Left lung (tissue), 4 donors: ENCODE measurements at regions not wholly inside any gene's neighbourhood (a gene's known extent, or its start where the extent isn't known, plus 50 kb on each side); places are given as distances from the start of the nearest gene placed in this dataset.

Source experiments
- ATAC-seq: fragments of 200-7000 bp; cut with Tn5 transposase; one replicate; pipeline ENCODE4 v1.9.1; 2020; ENCODE audit warnings: moderate library complexity
- DNase-seq, 4 donors: peaks; one replicate each; pipeline ENCODE4 v3.0.0-alpha.2; 2013 to 2020
- H3K27ac ChIP-seq, 2 donors: fragments of 200-600 bp; sonication (generic) in 1 of 2; one replicate each; pipeline versions ENCODE4 v1.5.0 to v1.8.0; 2020 to 2021
- H3K27me3 ChIP-seq, 2 donors: fragments of 200-600 bp; sonication (generic) in 1 of 2; one replicate each; pipeline versions ENCODE4 v1.5.0 to v1.8.0; 2020 to 2021
- H3K36me3 ChIP-seq, 2 donors: fragments of 200-600 bp; sonication (generic) in 1 of 2; one replicate each; pipeline versions ENCODE4 v1.5.0 to v1.8.0; 2020 to 2021
- H3K4me1 ChIP-seq, 2 donors: fragments of 200-600 bp; one replicate each; pipeline ENCODE4 v1.8.0; 2021
- H3K4me3 ChIP-seq, 2 donors: fragments of 200-600 bp; sonication (generic) in 1 of 2; one replicate each; pipeline versions ENCODE4 v1.5.0 to v1.8.0; 2020 to 2021; ENCODE audit warnings: mild to moderate bottlenecking in 1 of 2
- H3K9me3 ChIP-seq, 2 donors: fragments of 200-600 bp; sonication (generic) in 1 of 2; one replicate each; pipeline versions ENCODE4 v1.5.0 to v1.8.0; 2020 to 2021
- CTCF ChIP-seq, 2 donors: fragments of 200-600 bp; sonication (generic) in 1 of 2; IDR thresholded peaks; one replicate each; pipeline versions ENCODE4 v1.5.0 to v1.8.0; 2021; ENCODE audit warnings: antibody characterized with exemption in 2 of 2
- intact Hi-C, 2 donors: fragments of 100-400 bp; cut with DNase I; formaldehyde crosslinking; loops; one replicate each; pipeline versions ENCODE4 v1.11.2 to v1.14.2; 2022
- donor health status: DM: no; HTN: yes; CAD: no.
- donor health status: DM: no; HTN: no; CAD: no.

- Histone ChIP-seq H3K9me3 (no peaks in the 10 kb centered on the region), H3K36me3 (no peaks in the 10 kb centered on the region), H3K4me3 (no peak overlapping the region), H3K27ac (no peak overlapping the region), H3K4me1 (no peaks in the 10 kb centered on the region), H3K27me3 (no peaks in the 10 kb centered on the region)
- ATAC-seq (peak; percentile 36), DNase-seq (no peak)
- no peak for TF ChIP-seq CTCF (IDR thresholded peaks at IDR 0.05)
- intact Hi-C loops, result no loop called here
Observed at GRCh38 chr5:165616490-165617405, 2111.3 kb downstream of the MAT2B start.

GRCh38 chr5:165617491-165617890 is 2112.1 kb downstream of the MAT2B start:
- H3K9me3 ChIP-seq, result no peaks in the 10 kb centered on the region
- DNase-seq, result no peak
- no peak overlapping the region for H3K4me3 ChIP-seq
- no peak for ATAC-seq
- no peaks in the 10 kb centered on the region for H3K36me3 ChIP-seq
- H3K4me1 ChIP-seq, result no peaks in the 10 kb centered on the region
- H3K27me3 ChIP-seq, result no peaks in the 10 kb centered on the region
- TF ChIP-seq CTCF (IDR thresholded peaks at IDR 0.05), result no peak
- H3K27ac ChIP-seq, result no peak overlapping the region
- intact Hi-C loops, result no loop called here

DNA sequence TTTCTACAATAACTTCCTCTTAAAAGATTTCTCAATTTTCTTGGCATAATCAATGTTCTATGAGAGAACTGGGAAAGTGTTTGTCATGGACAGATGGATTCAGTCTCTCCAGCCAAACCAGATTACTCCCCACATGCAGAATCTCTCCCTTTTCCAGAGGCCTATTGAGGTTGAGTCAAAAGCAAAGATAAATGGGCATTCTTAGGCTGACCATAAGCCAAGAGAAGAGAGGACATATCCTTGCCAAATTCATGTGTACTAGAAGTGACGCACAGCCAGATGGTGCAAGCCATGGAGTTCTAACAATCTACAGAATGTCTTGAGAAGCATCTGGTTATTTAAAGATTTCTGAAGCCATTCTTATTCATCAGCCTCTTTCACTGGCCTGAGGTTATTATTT is 2115.0 kb downstream of the MAT2B start:
- DNase-seq, result peak in 2 of 4 donors; percentile 18 to 51

GRCh38 chr5:165622864-165623536 is 2117.6 kb downstream of the MAT2B start:
- H3K9me3 ChIP-seq, result no peaks in the 10 kb centered on the region
- intact Hi-C loops, result no loop called here
- no peaks in the 10 kb centered on the region for H3K27me3 ChIP-seq
- DNase-seq (no peak), ATAC-seq (peak; percentile 71)
- H3K4me1 ChIP-seq, result no peaks in the 10 kb centered on the region
- H3K36me3 ChIP-seq, result no peaks in the 10 kb centered on the region
- H3K4me3 ChIP-seq, result no peak overlapping the region
- H3K27ac ChIP-seq, result no peak overlapping the region
- TF ChIP-seq CTCF (IDR thresholded peaks at IDR 0.05), result no peak

More for the DNA sequence above, 2115.0 kb downstream of the MAT2B start:
- peak; percentile 70 for ATAC-seq
- Histone ChIP-seq H3K4me3 (no peak overlapping the region), H3K27me3 (no peaks in the 10 kb centered on the region), H3K9me3 (no peaks in the 10 kb centered on the region), H3K4me1 (no peaks in the 10 kb centered on the region), H3K36me3 (no peaks in the 10 kb centered on the region), H3K27ac (no peak overlapping the region)
- no peak for TF ChIP-seq CTCF (IDR thresholded peaks at IDR 0.05)
- intact Hi-C loops, result no loop called here
